Gastroesophageal sphincter (tissue), 4 donors: ENCODE measurements at regions not wholly inside any gene's neighbourhood (a gene's known extent, or its start where the extent isn't known, plus 50 kb on each side); places are given as distances from the start of the nearest gene placed in this dataset.

ENCODE experiments used
- ATAC-seq: fragments of 150-250 bp; one replicate; pipeline ENCODE4 v1.9.1; 2016; ENCODE audit warnings: mild to moderate bottlenecking, moderate library complexity
- H3K27ac ChIP-seq, 4 donors: fragments of 200-600 bp; sonication (generic) in 3 of 4; 1 replicate in 3 of 4; 2 replicates in 1 of 4; pipeline ENCODE4 v1.5.1; 2016 to 2019
- H3K27me3 ChIP-seq: fragments of 200-600 bp; sonication (generic); one replicate; pipeline ENCODE4 v1.5.1; 2019
- H3K36me3 ChIP-seq, 2 donors: fragments of 200-600 bp; sonication (generic); one replicate each; pipeline ENCODE4 v1.5.1; 2019; ENCODE audit warnings: control low read depth in 1 of 2
- H3K4me1 ChIP-seq, 3 donors: fragments of 200-600 bp; sonication (generic); 1 replicate in 2 of 3; 2 replicates in 1 of 3; pipeline ENCODE4 v1.5.1; 2016 to 2019; ENCODE audit warnings: control low read depth in 2 of 3
- H3K4me3 ChIP-seq, 2 donors: fragments of 200-600 bp; sonication (generic); one replicate each; pipeline ENCODE4 v1.5.1; 2019; ENCODE audit warnings: mild to moderate bottlenecking in 1 of 2, moderate library complexity in 1 of 2
- H3K9me3 ChIP-seq, 3 donors: fragments of 200-600 bp; sonication (generic); one replicate each; pipeline ENCODE4 v1.5.1; 2017 to 2019; ENCODE audit warnings: control low read depth in 2 of 3
- EP300 ChIP-seq: sonication (generic); formaldehyde crosslinking; IDR thresholded peaks from one replicate; pipeline ENCODE4 v1.6.1; 2017; ENCODE audit warnings: antibody characterized with exemption, mild to moderate bottlenecking
- POLR2A ChIP-seq, 2 donors: fragments of 450-650 bp; IDR thresholded peaks; one replicate each; pipeline ENCODE4 v1.6.1; 2017; ENCODE audit warnings: antibody characterized with exemption in 2 of 2, mild to moderate bottlenecking in 2 of 2, moderate library complexity in 1 of 2
- POLR2AphosphoS5 ChIP-seq: sonication (generic); formaldehyde crosslinking; IDR thresholded peaks from one replicate; pipeline ENCODE4 v1.6.1; 2017; ENCODE audit warnings: antibody characterized with exemption
- WGBS, 2 donors: methylation state at CpG; one replicate each; pipeline ENCODE4 v1.1.5; 2018; ENCODE audit warnings: low coverage in 1 of 2; 5-methylcytosine and 5-hydroxymethylcytosine counted together
- TF ChIP-seq, protein P1 (sequence below), 4 experiments: fragments of 200-600 bp in 2 of 4; fragments of 450-650 bp in 2 of 4; sonication (generic) in 1 of 4; IDR thresholded peaks; one replicate each; pipeline ENCODE4 v1.5.1; 2017 to 2019; ENCODE audit warnings: antibody characterized with exemption in 4 of 4, mild to moderate bottlenecking in 2 of 4, moderate library complexity in 2 of 4

DNA sequence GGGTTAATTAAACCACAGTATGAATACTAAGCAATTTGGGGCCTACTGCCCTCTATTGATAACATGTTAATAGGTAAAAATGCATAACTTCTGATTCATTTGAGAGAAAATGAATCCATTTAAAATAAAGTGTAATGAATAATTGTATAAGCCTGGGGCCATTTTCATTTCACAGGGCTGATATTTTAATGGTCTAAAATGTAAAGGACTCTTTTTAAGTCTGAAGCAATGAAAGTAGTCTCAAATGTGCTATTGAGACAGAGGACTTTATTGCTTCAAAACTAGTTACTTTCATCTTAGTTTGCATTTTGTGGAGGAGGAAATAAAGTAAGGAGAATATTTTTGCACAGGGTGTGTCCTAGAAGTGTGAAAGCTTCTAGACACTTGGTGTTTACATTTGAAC lies 155.4 kb downstream of the TLR5 start:
- ATAC-seq = no peak

GRCh38 chr1:222989443-222989842 lies 153.6 kb downstream of the TLR5 start:
- Histone ChIP-seq H3K27ac (no peak overlapping the region), H3K4me1 (peaks cover 0 to 9% (median 0%) of the 10 kb centered on the region in 3 donors), H3K9me3 (no peaks in the 10 kb centered on the region), H3K4me3 (no peak overlapping the region), H3K36me3 (peaks cover 0 to 14% of the 10 kb centered on the region in 2 donors), H3K27me3 (no peaks in the 10 kb centered on the region)
- WGBS, 2 donors = 69 to 70% methylated on average over 3 of the region's 3 CpGs
- ATAC-seq = no peak
- TF ChIP-seq, protein P1, sequence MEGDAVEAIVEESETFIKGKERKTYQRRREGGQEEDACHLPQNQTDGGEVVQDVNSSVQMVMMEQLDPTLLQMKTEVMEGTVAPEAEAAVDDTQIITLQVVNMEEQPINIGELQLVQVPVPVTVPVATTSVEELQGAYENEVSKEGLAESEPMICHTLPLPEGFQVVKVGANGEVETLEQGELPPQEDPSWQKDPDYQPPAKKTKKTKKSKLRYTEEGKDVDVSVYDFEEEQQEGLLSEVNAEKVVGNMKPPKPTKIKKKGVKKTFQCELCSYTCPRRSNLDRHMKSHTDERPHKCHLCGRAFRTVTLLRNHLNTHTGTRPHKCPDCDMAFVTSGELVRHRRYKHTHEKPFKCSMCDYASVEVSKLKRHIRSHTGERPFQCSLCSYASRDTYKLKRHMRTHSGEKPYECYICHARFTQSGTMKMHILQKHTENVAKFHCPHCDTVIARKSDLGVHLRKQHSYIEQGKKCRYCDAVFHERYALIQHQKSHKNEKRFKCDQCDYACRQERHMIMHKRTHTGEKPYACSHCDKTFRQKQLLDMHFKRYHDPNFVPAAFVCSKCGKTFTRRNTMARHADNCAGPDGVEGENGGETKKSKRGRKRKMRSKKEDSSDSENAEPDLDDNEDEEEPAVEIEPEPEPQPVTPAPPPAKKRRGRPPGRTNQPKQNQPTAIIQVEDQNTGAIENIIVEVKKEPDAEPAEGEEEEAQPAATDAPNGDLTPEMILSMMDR (IDR thresholded peaks at IDR 0.05) = no peak
- TF ChIP-seq POLR2A (IDR thresholded peaks at IDR 0.05) (no peak), POLR2AphosphoS5 (no peak), EP300 (no peak)

More for the DNA sequence above, 155.4 kb downstream of the TLR5 start:
- H3K27ac ChIP-seq = no peak overlapping the region
- no peak overlapping the region for H3K4me3 ChIP-seq
- H3K36me3 ChIP-seq = peaks cover 0 to 8% of the 10 kb centered on the region in 2 donors
- no peaks in the 10 kb centered on the region for H3K9me3 ChIP-seq
- TF ChIP-seq, protein P1 (IDR thresholded peaks at IDR 0.05) = no peak
- H3K27me3 ChIP-seq = no peaks in the 10 kb centered on the region
- peaks cover 0 to 5% (median 0%) of the 10 kb centered on the region in 3 donors for H3K4me1 ChIP-seq

DNA sequence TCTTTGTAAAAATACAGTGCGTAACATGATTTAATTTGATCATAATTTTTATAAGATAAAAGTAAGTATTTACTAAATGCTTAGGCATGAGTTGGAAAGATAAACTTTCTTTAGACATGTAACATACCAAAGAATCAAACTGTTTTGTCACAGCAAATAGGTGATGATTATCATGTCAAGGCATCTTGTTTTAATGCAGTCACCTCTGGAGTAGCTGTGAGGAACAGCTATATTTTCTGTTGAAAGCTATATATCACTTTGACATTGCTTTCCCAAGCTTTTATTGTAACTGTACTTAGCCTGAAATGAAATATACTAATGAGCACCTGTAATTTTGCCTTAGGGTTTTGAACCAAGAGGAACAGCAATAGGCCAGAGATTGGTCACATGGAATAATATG lies 151.9 kb downstream of the TLR5 start:
- 80 to 94% methylated on average over 1 of the region's 1 CpG for WGBS, 2 donors
- Histone ChIP-seq H3K4me1 (peaks cover 0 to 16% (median 0%) of the 10 kb centered on the region in 3 donors), H3K27me3 (no peaks in the 10 kb centered on the region), H3K9me3 (no peaks in the 10 kb centered on the region), H3K36me3 (peaks cover 0 to 22% of the 10 kb centered on the region in 2 donors), H3K4me3 (no peak overlapping the region), H3K27ac (no peak overlapping the region)
- TF ChIP-seq EP300 (no peak), POLR2A (IDR thresholded peaks at IDR 0.05) (no peak), POLR2AphosphoS5 (no peak)
- TF ChIP-seq, protein P1 (IDR thresholded peaks at IDR 0.05) = no peak
- no peak for ATAC-seq

DNA sequence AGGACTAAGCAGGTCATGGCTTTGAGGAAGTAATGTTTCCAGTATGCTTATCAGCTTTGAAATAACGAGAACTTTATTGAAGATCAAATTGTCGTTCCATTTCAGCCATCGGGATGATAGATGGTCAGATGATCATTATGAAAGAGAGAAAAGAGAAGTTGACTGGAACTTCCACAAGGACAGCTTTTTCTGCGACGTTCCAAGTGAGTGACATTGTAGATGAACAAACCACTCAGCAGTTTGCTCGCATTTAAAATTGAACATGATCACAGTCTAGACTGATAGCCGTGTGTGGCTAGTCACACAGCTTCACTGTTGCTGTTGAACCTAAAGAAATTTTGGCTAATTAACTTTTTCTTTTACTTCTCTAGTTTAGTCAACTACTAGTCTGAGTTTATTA lies 151.1 kb downstream of the TLR5 start:
- Histone ChIP-seq H3K9me3 (no peaks in the 10 kb centered on the region), H3K27ac (no peak overlapping the region), H3K27me3 (no peaks in the 10 kb centered on the region), H3K4me1 (peaks cover 0 to 16% (median 0%) of the 10 kb centered on the region in 3 donors), H3K36me3 (peaks cover 0 to 29% of the 10 kb centered on the region in 2 donors), H3K4me3 (no peak overlapping the region)
- 86 to 93% methylated on average over 7 of the region's 7 CpGs for WGBS, 2 donors
- ATAC-seq = no peak
- TF ChIP-seq POLR2AphosphoS5 (no peak), POLR2A (IDR thresholded peaks at IDR 0.05) (no peak), EP300 (no peak)
- TF ChIP-seq, protein P1 (IDR thresholded peaks at IDR 0.05) = no peak

- Histone ChIP-seq H3K27me3 (no peaks in the 10 kb centered on the region), H3K36me3 (peaks cover 0 to 34% of the 10 kb centered on the region in 2 donors), H3K4me3 (no peak overlapping the region), H3K27ac (no peak overlapping the region), H3K9me3 (no peaks in the 10 kb centered on the region), H3K4me1 (peaks cover 0 to 11% (median 0%) of the 10 kb centered on the region in 3 donors)
- 52 to 72% methylated on average over 4 of the region's 4 CpGs for WGBS, 2 donors
- TF ChIP-seq POLR2AphosphoS5 (no peak), POLR2A (IDR thresholded peaks at IDR 0.05) (no peak), EP300 (no peak)
- TF ChIP-seq, protein P1 (IDR thresholded peaks at IDR 0.05) = no peak
- ATAC-seq = no peak
Measured at GRCh38 chr1:222994511-222995235, 148.4 kb downstream of the TLR5 start.
